GM18499 (cell line): ENCODE measurements at regions not wholly inside any gene's neighbourhood (a gene's known extent, or its start where the extent isn't known, plus 50 kb on each side); places are given as distances from the start of the nearest gene placed in this dataset.
A peak's percentile ranks its signal among the peaks of the same experiment; 100 is the strongest.
"Not testable (repeated sequence)": the region's sequence is repeated elsewhere in the genome, so short reads cannot be mapped to it uniquely, and the experiment has no call there.

ENCODE experiments used
- ATAC-seq: cut with Tn5 transposase; IDR thresholded peaks from one replicate; pipeline ENCODE4 v1.9.1; 2021; ENCODE audit warnings: moderate number of reproducible peaks; ENCODE audit not compliant: insufficient read depth, unreplicated experiment

- ATAC-seq = no peak
These were observed 68.4 kb upstream of the EDEM3 start for GRCh38 chr1:184823080-184823479.

- ATAC-seq = no peak
These were observed 67.6 kb upstream of the EDEM3 start for GRCh38 chr1:184822267-184822666.

DNA sequence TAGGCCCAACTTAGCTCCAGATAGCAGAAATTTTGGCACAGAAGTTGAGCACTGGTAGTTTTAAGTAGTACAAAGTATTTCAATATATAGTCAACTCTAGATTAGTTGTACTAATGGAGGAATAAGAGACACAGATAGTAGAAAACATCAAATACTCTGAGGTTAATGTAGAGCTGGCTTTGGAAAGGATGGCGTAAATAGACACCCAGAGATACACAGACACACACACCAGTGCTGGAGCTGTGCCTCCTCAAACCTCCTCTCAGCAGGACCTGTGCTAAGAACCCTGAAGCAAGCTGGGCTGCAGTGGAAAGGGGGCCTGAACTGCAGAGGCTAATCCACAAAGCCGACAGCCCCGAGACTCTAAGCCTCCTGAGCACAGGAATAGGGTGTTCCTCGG, 67.0 kb upstream of the EDEM3 start:
- ATAC-seq = no peak

DNA sequence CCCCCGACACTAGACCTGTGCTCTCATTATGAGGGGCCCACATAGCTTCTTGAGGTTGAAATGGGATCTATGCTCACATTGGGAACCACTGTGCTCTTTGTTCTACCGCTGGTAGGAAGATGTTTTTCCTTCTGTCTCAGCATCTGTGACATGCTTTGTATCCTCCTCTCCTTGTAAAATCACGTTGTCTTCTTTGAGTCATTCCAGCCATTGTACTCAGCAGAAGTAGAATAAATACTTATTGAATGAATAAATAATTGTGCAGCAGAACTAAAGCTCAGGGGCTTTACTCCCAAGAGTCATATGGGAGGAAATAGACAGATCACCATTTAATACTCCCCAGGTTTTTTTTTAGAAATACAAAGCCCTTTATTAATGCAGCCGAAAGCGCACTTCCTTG, 66.3 kb upstream of the EDEM3 start:
- ATAC-seq = no peak

- no peak for ATAC-seq
These were observed 65.6 kb upstream of the EDEM3 start for GRCh38 chr1:184820218-184820750.

DNA sequence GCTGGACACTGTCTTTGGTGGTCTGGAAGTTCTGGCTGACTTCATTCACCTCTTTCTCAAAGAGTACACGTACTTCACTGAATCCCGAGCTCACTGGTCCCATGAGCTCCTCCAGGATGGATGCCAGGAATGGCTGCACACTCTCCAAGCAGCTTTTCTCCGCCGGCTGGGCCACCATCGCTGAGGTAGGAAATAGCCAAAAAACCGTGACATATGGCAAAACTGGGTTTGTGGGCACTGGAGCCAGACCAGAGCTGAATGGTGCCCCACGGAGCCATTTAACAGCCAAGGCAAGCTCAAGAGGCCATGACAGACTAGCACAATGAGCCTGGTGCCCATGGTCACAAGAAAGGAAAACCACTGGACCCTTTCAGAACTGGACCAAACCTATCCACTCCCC, 64.0 kb upstream of the EDEM3 start:
- no peak for ATAC-seq

DNA sequence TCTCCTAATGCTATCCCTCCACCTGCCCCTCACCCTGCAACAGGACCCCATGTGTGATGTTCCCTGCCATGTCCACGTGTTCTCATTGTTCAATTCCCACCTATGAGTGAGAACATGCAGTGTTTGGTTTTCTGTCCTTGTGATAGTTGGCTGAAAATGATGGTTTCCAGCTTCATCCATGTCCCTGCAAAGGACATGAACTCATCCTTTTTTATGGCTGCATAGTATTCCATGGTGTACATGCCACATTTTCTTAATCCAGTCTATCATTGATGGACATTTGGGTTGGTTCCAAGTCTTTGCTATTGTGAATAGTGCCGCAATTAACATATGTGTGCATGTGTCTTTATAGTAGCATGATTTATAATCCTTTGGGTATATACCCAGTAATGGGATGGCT, 62.3 kb upstream of the EDEM3 start:
- not testable (repeated sequence) for ATAC-seq

DNA sequence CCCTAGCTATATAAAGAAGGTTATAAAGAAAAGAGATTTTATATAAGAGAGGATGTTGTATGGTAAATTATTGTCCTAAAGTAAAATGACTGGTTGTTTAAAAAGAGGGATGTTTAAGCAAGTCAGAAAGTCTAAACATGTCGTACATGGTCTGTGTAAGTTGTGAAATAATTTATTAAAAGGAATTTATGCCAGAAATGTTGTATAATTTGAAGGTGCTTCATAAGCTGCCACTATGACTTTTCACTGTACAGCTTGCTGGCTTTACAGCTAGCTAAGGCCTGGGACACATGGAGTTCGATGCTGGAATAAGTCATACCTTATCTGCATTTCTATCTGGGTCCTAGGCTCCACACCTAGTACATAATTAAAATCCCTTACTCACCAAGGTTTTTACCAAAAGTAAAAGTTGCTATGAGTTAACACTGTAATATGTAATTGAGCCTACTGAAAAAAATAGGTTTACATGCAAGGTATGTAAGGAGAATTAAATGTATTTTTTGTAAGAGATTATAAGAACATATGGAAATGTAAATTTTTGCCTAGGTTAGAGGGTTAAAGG, 59.0 kb upstream of the EDEM3 start:
- no peak for ATAC-seq

DNA sequence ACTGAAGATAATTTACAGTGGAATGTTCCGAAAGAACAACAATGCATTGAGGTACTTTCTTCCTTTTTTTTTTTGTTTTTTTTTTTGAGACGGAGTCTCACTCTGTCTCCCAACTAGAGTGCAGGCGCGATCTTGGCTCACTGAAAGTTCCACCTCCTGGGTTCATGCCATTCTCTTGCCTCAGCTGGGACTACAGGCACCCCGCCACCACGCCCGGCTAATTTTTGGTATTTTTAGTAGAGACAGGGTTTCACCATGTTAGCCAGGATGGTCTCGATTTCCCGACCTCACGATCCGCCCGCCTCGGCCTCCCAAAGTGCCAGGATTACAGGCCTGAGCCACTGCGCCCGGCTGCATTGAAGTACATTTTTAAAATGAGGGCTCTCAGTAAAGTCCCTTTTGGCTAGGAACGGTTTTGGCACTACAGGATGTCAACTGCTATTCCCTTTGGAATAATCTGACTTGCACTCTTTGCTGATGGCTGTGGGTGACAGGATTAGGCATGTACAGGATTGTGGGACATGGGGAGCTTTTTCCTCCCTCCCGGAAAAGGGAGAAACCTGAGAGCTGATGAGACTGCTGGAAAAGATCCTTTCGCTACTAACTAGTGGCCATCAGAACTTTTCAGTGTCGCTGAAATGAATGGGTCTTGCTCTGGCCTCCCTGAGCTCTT, 56.9 kb upstream of the EDEM3 start:
- ATAC-seq = no peak

DNA sequence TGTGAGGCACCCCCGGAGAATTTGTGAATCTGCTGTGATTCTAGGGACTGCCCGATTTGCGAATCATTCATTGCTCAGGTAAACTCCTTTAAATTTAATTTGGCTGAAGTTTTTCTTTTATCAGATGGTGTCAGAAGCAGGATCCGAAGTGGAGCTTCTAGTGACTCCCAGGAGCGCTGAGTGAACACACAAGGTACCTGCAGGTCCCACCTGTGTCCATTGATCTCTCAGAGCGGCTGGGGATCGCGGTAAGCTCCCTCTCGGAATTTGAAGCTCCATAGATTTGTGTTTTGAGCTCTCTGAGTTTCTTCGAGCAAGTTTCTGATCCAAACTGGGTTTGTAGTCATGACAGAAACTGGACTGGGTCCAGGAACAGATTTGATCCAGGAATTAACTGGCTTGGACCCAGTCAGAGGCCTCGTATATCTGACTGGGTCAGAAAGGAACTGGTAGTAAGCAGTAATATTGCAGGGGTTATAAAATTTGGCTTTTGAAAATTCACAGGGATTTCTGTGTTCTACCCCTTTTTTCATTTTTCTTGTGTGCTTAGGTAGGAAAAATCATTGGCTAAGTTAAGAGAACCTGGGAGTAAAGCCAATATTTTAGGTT, 56.2 kb upstream of the EDEM3 start:
- ATAC-seq = no peak

- no peak for ATAC-seq
These were observed 51.7 kb upstream of the EDEM3 start for GRCh38 chr1:184806296-184806721.

DNA sequence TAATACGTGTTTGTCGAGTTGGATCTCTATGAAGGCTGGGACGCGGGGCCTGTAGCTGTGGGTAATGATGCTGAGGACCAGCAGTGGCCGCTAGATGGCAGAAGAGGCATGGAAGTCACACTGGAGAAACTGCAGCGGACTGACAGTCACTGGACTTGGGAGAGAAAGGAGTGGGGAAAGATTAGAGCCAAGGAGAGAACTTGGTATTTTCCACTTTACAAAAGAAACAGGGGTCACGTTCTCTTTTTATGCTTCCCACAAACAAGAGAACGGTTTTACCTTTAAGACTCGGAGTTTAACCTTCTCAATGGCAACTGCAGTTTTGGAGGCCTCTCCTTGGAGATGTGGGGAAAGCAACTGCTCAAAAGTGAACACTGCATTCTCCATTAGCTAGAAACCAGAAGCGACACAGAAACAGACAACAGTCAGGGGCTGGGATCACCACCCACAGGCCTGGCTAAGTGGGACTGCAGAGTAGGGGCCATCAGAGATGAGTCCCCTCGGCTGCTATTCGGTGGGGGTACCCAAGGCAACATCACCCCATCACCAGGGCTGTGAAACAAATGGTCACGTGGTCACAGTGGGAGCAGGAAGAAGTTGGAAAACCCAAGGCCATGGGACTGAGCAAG, 51.1 kb upstream of the EDEM3 start:
- peak; percentile 74 for ATAC-seq
